ENCODE measurements at regions not wholly inside any gene's neighbourhood (a gene's known extent, or its start where the extent isn't known, plus 50 kb on each side); places are given as distances from the start of the nearest gene placed in this dataset.

DNA sequence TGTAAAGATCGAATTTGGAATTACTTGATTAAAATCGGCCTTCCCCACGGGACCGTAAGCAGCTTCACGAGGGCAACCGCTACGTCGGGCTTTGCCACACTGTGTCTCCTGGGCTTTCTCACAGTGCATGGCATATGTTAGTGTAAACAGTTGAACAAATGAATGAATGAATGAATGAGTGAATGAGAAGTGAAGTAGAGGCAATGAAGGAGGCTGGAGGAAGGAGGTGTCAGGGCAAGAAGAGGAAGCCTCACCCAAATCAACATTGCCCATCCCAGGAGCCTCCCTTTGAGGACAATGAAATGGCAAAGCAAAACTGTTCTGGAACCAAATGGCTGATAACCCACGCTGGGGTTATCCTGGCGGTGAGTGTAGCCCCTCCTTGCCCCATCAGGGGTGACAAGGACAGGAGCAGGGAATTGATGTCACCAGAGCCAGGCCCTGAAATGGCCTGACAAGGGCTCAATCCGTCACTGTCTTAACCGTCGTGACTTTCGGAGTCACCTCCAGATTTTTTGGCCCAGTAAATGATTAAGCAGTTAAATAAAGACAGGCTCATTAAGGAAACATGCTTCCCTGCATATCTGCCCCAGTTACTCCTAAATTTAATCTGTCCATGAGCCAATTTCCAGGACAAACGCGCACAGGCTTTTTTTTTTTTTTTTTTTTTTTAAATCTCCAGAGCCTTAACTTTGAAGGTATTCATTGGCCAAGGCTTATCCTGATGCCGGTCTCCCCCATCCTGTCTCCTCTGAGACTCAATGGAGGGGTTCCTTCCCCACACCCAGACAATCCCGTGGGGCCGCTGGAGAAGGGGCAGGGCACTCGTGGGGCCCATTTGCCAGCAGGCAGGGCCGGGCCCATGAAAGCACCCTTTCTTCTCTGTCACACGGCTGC is 88.4 kb upstream of the BOD1 start:
- no peaks in the 10 kb centered on the region for H3K4me1 Mint-ChIP-seq
- no peaks in the 10 kb centered on the region for H3K9me3 Mint-ChIP-seq
- no peaks in the 10 kb centered on the region for H3K36me3 Mint-ChIP-seq
- peaks cover 0 to 2% (median 1%) of the 10 kb centered on the region in 3 donors for H3K27me3 Mint-ChIP-seq (ENCODE audit: low read depth in 3 of 3)
- no peak for DNase-seq
- no peak overlapping the region for H3K4me3 Mint-ChIP-seq
- no peak overlapping the region for H3K27ac Mint-ChIP-seq

DNA sequence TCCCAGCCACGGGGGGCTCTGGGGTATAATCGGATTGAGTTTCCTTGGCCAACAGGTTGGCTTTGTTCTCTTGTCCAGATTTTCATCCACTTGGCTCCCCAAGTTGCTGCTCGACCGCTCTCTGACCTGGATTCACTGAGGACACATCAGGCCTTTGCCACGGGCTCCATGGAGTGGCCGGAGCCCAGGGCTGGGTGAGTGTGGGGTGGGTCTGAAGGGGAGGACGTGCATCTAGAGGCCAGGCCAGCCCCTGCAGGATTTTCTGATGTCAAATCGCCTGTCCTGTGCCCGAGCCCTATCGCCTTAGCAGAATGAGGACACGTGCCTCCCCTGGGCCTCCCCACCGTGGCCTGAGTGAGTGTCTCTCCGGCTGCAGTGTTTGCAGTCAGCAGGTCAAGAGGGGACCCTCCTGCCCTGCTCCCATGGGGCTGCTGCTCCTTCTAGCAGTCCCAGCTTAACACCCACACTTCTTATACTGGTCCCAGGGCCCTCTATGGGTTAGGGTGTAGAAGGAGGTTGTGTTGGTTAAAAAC is 89.1 kb upstream of the BOD1 start:
- Mint-ChIP-seq H3K27ac (no peak overlapping the region), H3K27me3 (ENCODE audit: low read depth in 3 of 3) (peaks cover 0 to 2% (median 1%) of the 10 kb centered on the region in 3 donors), H3K36me3 (no peaks in the 10 kb centered on the region), H3K9me3 (no peaks in the 10 kb centered on the region), H3K4me1 (no peaks in the 10 kb centered on the region), H3K4me3 (no peak overlapping the region)
- no peak for DNase-seq

DNA sequence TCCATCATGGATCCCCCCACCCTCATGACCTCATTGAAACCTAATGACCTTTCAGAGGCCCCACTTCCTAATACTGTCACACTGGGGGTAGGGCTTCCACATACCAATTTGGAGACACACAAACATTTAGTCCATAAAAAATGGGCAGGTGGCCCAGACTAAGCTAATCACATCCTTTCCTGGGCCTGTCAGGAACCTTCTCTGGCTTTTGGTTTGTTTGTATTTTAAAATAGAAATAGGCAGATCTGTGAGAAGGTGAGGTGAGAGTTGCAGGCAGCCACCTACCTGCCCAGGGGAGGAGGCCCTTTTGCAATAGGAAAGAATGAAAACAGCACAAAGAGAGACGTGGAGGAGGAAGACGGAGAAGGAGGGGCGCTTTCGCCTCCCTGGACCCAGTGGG is 90.2 kb upstream of the BOD1 start:
- no peaks in the 10 kb centered on the region for H3K36me3 Mint-ChIP-seq
- peaks cover 0 to 2% (median 1%) of the 10 kb centered on the region in 3 donors for H3K27me3 Mint-ChIP-seq (ENCODE audit: low read depth in 3 of 3)
- no peak overlapping the region for H3K4me3 Mint-ChIP-seq
- no peaks in the 10 kb centered on the region for H3K9me3 Mint-ChIP-seq
- no peak overlapping the region for H3K27ac Mint-ChIP-seq
- no peaks in the 10 kb centered on the region for H3K4me1 Mint-ChIP-seq
- DNase-seq: no peak

DNA sequence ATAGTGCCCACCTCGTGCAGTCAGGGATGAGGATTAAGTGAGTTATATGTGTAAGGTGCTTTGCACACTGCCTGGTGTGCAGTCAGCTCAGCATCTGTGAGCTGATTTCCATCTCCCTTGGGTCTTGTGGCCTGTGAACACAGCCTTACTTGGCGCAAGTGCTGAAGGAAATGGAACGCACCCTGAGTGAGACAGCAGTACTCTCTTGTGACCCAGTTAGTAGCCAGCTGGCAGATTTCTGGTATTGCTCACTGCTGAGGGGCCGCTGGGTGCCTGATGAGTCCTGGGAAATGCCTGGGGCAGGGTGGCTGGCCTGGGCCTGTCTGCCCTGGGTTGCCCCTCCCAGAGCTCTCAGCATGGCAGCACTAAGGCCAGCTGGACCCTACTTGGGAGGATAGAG is 90.9 kb upstream of the BOD1 start:
- Mint-ChIP-seq H3K27ac (no peak overlapping the region), H3K9me3 (no peaks in the 10 kb centered on the region), H3K4me1 (no peaks in the 10 kb centered on the region), H3K36me3 (no peaks in the 10 kb centered on the region), H3K4me3 (no peak overlapping the region), H3K27me3 (ENCODE audit: low read depth in 3 of 3) (peaks cover 0 to 2% (median 1%) of the 10 kb centered on the region in 3 donors)
- DNase-seq: no peak

DNA sequence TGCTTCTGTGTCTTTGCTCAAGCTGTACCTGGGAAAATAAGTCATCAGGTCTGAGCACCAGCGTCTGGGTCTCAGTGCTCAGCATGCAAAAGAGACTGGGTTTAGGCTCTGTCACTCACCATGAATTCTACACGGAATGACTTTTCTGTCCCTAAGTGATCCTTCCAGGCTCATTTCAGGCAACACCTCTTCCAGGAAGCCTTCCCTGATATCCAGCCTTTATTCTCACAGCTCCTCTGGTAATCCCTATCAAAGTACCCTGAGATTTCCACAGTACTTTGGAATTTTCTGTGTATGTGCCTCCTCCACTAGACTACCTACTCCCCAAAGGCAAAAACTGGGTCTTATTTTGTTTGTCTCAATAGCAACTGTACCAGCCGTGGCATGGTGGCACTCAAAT is 92.7 kb upstream of the BOD1 start:
- DNase-seq: no peak
- Mint-ChIP-seq H3K27ac (no peak overlapping the region), H3K4me3 (no peak overlapping the region), H3K27me3 (ENCODE audit: low read depth in 3 of 3) (peaks cover 0 to 2% (median 1%) of the 10 kb centered on the region in 3 donors), H3K4me1 (no peaks in the 10 kb centered on the region), H3K9me3 (no peaks in the 10 kb centered on the region), H3K36me3 (no peaks in the 10 kb centered on the region)

DNA sequence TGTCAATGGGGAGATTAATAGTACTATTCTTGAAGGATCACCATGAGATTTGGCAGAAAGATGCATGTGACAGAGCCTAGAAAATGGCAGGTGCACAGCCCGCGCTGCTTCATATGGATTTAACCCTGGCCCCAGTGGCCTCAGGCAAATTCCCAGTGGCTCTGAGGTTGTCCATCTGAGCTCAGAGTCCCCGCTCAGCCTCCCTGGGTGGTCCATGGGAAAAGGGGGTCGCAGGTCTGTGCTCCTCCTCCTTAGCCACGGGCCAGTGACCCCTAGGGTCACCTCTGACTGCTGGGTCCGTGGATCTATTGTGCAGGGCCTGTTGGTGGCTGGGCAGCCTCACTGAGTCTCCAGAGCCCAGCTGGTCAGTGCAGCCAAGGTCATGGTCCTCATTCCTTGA is 93.3 kb upstream of the BOD1 start:
- Mint-ChIP-seq H3K27me3 (ENCODE audit: low read depth in 3 of 3) (peaks cover 1 to 2% (median 2%) of the 10 kb centered on the region in 3 donors), H3K27ac (no peak overlapping the region), H3K9me3 (no peaks in the 10 kb centered on the region), H3K4me3 (no peak overlapping the region), H3K4me1 (no peaks in the 10 kb centered on the region), H3K36me3 (no peaks in the 10 kb centered on the region)
- DNase-seq: no peak

DNA sequence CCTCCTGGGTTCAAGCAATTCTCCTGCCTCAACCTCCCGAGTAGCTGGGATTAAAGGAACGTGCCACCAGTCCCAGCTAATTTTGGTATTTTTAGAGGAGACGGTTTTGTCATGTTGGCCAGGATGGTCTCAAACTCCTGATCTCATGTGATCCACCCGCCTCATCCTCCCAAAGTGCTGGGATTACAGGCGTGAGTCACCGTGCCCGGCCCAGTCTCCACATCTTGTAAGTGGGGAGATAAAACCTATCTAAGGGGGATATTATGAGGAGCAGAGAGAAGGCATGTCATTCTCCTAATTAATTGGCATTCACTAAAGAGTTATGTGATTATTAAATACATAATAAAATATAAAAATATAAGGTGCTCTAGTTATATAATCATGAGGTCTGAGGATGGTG is 94.1 kb upstream of the BOD1 start:
- no peak overlapping the region for H3K4me3 Mint-ChIP-seq
- H3K9me3 Mint-ChIP-seq: no peaks in the 10 kb centered on the region
- no peaks in the 10 kb centered on the region for H3K36me3 Mint-ChIP-seq
- H3K27ac Mint-ChIP-seq: no peak overlapping the region
- H3K27me3 Mint-ChIP-seq (ENCODE audit: low read depth in 3 of 3): peaks cover 1 to 4% (median 2%) of the 10 kb centered on the region in 3 donors
- no peak for DNase-seq
- H3K4me1 Mint-ChIP-seq: no peaks in the 10 kb centered on the region

DNA sequence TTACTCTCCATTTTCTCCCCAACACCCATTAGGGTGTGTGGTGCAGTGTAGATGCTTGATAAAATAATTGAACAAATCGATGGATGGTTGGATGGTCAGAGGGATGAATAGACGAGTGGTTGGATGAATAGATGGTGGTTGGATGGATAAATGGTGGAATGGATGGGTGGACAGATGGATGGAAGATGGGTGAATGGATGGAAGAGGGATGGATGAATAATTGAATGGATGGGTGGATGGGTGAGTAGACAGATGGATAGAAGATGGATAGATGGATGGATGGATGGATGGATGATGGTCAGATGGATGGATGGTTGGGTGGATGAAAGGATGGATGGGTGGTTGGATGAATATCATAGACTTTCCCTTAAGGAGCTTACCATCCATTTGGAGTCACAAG is 95.0 kb upstream of the BOD1 start:
- no peak for DNase-seq
- no peaks in the 10 kb centered on the region for H3K4me1 Mint-ChIP-seq
- H3K9me3 Mint-ChIP-seq: no peaks in the 10 kb centered on the region
- peaks cover 1 to 4% (median 2%) of the 10 kb centered on the region in 3 donors for H3K27me3 Mint-ChIP-seq (ENCODE audit: low read depth in 3 of 3)
- no peaks in the 10 kb centered on the region for H3K36me3 Mint-ChIP-seq
- no peak overlapping the region for H3K4me3 Mint-ChIP-seq
- H3K27ac Mint-ChIP-seq: no peak overlapping the region

DNA sequence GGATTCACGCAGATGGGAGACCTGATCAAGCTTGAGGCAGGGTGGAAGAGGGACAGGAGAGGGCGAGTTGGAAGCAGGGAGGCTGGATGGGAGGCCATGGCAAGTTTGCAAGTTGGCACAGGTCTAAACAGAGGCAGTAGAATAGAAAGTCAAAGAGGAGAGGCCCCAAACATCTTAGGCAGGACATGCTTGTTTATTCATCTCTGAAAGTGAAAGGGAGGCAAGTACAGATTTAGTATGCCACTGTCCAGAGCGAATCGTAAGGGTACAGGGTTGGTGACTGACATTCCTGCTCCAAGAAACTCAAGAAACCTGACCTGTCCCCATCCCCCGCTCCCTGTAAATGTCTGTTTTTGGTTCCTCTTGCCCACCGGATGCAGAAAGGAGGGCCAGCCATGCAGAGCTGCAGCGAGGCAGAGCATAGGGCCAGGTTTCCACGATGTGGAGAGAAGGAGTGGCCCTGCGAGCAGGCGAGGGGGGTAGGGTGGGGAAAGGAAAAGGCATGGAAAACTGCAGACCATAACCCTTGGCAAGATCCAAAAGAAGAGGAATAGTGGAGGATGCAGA is 96.2 kb upstream of the BOD1 start:
- Mint-ChIP-seq H3K36me3 (no peaks in the 10 kb centered on the region), H3K27ac (no peak overlapping the region), H3K4me1 (no peaks in the 10 kb centered on the region), H3K27me3 (ENCODE audit: low read depth in 3 of 3) (peaks cover 1 to 4% (median 2%) of the 10 kb centered on the region in 3 donors), H3K4me3 (no peak overlapping the region), H3K9me3 (no peaks in the 10 kb centered on the region)
- no peak for DNase-seq

DNA sequence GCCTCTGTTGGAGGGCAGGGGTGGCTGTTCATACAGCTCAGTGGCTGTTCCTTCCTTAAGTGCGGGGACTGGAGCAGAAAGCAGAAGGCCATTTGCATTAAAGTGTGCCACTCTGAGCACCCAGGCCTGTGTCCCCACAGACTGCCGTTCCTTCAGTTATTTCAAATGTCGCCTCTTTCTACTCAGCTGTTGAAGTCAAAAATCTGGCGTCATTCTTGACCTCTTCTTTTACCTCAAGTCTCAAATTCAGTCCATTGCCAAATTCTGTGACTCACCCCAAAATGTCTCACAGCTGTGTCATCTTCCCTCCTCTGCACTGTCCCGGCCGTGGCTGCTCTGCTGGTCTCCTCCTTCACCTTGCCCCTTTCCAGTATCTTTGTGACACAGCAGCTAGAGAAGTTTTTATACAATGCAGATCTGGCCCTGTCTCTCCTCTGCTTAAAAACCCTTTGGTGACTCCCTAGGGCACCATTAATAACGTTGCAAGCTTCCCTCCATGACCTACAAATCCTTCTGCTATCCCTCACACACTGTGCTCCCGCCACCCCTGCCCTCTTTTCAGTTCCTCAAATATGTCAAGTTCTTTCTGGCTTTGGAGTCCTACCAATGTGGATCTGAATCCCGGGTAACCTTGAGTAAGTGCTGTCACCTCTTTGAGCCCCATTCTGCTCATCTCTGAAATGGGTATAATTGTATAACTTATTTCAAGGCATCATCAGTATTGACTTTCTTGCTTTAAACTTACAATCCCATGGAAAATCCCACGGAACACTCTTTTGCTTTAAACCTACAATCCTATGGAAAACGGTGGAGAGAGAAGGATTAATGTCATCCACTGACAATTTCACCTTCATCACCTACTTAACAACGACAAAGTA is 98.3 kb upstream of the BOD1 start:
- no peaks in the 10 kb centered on the region for H3K9me3 Mint-ChIP-seq

DNA sequence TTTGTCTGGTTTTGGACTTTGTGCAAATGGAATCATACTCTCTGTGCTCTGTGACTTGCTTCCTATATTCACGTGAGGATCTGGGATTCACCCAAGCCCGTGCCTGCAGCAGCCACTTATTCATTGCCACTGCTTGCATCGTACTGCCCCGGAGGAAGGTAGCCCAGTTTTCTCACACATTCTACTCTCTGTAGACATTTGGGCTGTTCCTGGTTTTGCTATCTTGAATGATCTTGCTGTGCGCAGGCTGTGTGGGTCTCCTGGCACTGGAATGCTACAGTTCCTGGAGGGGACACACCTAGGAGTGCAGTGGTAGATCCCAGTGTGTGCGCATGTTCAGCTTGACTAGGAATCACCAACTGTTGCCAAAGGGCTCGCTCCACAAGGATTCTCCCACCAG is 99.2 kb upstream of the BOD1 start:
- no peak for DNase-seq
- Mint-ChIP-seq H3K4me1 (no peaks in the 10 kb centered on the region), H3K9me3 (no peaks in the 10 kb centered on the region), H3K27ac (no peak overlapping the region), H3K4me3 (no peak overlapping the region), H3K36me3 (no peaks in the 10 kb centered on the region), H3K27me3 (ENCODE audit: low read depth in 3 of 3) (peaks cover 0 to 9% (median 0%) of the 10 kb centered on the region in 3 donors)

More for the DNA sequence above, 98.3 kb upstream of the BOD1 start:
- Mint-ChIP-seq H3K4me3 (no peak overlapping the region), H3K27ac (no peak overlapping the region), H3K4me1 (no peaks in the 10 kb centered on the region), H3K36me3 (no peaks in the 10 kb centered on the region), H3K27me3 (ENCODE audit: low read depth in 3 of 3) (peaks cover 0 to 9% (median 0%) of the 10 kb centered on the region in 3 donors)
- no peak for DNase-seq

DNA sequence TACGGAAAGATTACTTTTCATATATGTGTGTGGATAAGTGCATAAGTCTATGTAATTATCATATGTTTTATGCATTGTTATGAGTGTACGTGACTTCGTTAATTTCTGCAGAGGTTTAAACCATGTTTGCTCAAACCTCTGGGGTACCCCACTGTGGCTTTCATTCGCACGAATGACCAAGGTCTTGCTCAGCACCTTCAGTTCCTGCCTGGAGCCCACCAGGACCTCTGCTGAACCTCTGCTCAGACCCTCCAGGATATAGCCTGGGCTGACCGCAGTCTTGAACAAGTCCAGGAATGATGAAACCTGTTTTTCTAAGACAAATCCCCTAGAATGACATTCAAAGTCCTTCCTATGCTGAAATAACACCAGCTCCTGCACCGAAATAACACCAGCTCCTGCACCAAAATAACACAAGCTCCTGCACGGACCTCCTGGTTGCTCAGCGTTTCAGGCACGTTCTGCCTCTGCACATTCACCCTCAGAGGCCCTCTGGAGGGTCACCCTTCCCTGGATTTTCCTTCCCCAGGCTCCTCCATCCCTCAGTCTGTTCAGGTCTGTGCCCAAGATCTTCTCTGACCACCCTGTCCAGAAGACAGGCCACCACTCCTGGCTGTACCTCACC is 99.7 kb upstream of the BOD1 start:
- Mint-ChIP-seq H3K4me3 (no peak overlapping the region), H3K36me3 (no peaks in the 10 kb centered on the region), H3K27me3 (ENCODE audit: low read depth in 3 of 3) (peaks cover 0 to 9% (median 0%) of the 10 kb centered on the region in 3 donors), H3K27ac (no peak overlapping the region), H3K4me1 (no peaks in the 10 kb centered on the region), H3K9me3 (no peaks in the 10 kb centered on the region)
- DNase-seq: no peak

DNA sequence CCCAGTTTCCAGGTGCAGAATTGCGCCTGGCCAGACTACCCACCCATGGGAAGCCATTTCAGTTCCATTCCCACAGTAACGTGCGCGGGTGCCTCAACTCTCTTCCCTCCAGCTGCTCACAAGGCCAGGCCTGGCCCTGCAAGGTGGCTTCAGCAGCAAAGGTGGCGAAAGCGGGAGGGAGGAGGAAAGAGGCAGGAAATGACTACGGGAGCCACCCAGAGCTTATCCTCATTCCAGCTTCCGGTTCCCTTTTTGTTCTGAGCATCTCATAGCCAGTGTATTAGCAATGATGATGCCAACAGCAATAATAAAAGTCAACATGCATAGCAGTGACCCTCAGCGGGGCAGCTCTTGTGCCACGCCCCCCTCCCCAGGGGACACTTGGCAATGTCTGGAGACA is 101.5 kb upstream of the BOD1 start:
- H3K27me3 Mint-ChIP-seq (ENCODE audit: low read depth in 3 of 3): peaks cover 0 to 15% (median 0%) of the 10 kb centered on the region in 3 donors
- H3K36me3 Mint-ChIP-seq: no peaks in the 10 kb centered on the region
- no peak overlapping the region for H3K27ac Mint-ChIP-seq
- H3K9me3 Mint-ChIP-seq: no peaks in the 10 kb centered on the region
- no peaks in the 10 kb centered on the region for H3K4me1 Mint-ChIP-seq
- no peak for DNase-seq
- H3K4me3 Mint-ChIP-seq: no peak overlapping the region
